ENCODE measurements at regions not wholly inside any gene's neighbourhood (a gene's known extent, or its start where the extent isn't known, plus 50 kb on each side); places are given as distances from the start of the nearest gene placed in this dataset.

- ChIA-PET CTCF (interaction anchor here (0.9 kb wide), 1 partner anchor 24 kb away, joined by 3 read pairs; no protein-coding TSS in a partner anchor), POLR2A (ENCODE audit: unreplicated experiment) (no interaction called here)
- no peak overlapping the region for H4K91ac ChIP-seq (ENCODE audit: insufficient read depth, low read depth, low read length)
- H2AFZ ChIP-seq (replicated peaks; ENCODE audit: low read length, poor library complexity) = no peak overlapping the region
- no peak overlapping the region for H3K14ac ChIP-seq (replicated peaks; ENCODE audit: low read depth, low read length)
- no peak overlapping the region for H3K56ac ChIP-seq (ENCODE audit: extremely low read depth, insufficient read depth, low read length)
- no peak overlapping the region for H2BK120ac ChIP-seq (ENCODE audit: low read depth, low read length)
- no peak overlapping the region for H3K23ac ChIP-seq (ENCODE audit: low read depth, low read length)
- dilution Hi-C loops (cut with HindIII; ENCODE audit: low sequenced_read_pairs, unreplicated experiment) = no loop called here
- H3K79me1 ChIP-seq (ENCODE audit: low read depth in 1 of 2, low read length in 2 of 2) = no peaks in the 10 kb centered on the region
- H2BK20ac ChIP-seq (ENCODE audit: low read depth, low read length) = no peak overlapping the region
- no peak overlapping the region for H3K4me3 ChIP-seq (ENCODE audit: insufficient read depth, low read depth, low read length)
- 100% methylated on average over 1 of the region's 4 CpGs; no CpG with 5 or more reads in 1 of the 2 experiments for WGBS, 2 experiments (ENCODE audit: extremely low coverage in 2 of 2, insufficient read length in 1 of 2)
- no peaks in the 10 kb centered on the region for H3K9me1 ChIP-seq (ENCODE audit: insufficient read depth, low read length)
- H4K8ac ChIP-seq (ENCODE audit: low read depth in 2 of 2, low read length in 2 of 2) = no peak overlapping the region
- intact Hi-C loops (cut with micrococcal nuclease) = no loop called here
- no peaks in the 10 kb centered on the region for H3K9me3 ChIP-seq (ENCODE audit: control insufficient read depth, insufficient read depth, low read length)
- no peaks in the 10 kb centered on the region for H3K4me1 ChIP-seq (ENCODE audit: control insufficient read depth, insufficient read depth, low read length)
- TF ChIP-seq BHLHE40 (IDR thresholded peaks at IDR 0.05; ENCODE audit: low read depth, low read length) (no peak), MAZ (IDR thresholded peaks at IDR 0.05; ENCODE audit: borderline replicate concordance, low read depth, low read length) (no peak), MAFK (IDR thresholded peaks at IDR 0.05; ENCODE audit: low read depth, low read length) (no peak), SMC3 (IDR thresholded peaks at IDR 0.05; ENCODE audit: low read depth, low read length) (no peak), NFE2L2 (IDR thresholded peaks at IDR 0.05; ENCODE audit: low read depth, low read length) (no peak), RAD21 (IDR thresholded peaks at IDR 0.05; ENCODE audit: low read length) (no peak), RFX5 (IDR thresholded peaks at IDR 0.05; ENCODE audit: low read depth, low read length) (no peak), USF2 (IDR thresholded peaks at IDR 0.05; ENCODE audit: low read depth, low read length) (no peak)
- TF ChIP-seq, protein P1, sequence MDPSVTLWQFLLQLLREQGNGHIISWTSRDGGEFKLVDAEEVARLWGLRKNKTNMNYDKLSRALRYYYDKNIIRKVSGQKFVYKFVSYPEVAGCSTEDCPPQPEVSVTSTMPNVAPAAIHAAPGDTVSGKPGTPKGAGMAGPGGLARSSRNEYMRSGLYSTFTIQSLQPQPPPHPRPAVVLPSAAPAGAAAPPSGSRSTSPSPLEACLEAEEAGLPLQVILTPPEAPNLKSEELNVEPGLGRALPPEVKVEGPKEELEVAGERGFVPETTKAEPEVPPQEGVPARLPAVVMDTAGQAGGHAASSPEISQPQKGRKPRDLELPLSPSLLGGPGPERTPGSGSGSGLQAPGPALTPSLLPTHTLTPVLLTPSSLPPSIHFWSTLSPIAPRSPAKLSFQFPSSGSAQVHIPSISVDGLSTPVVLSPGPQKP (IDR thresholded peaks at IDR 0.05; ENCODE audit: borderline replicate concordance, low read depth, low read length) = no peak
- H3K9ac ChIP-seq (ENCODE audit: low read depth, low read length) = no peak overlapping the region
- in situ Hi-C loops (cut with MboI; ENCODE audit: low sequenced_read_pairs) = no loop called here
- no peak overlapping the region for H4K5ac ChIP-seq (ENCODE audit: low read depth, low read length)
- no peak overlapping the region for H3K27ac ChIP-seq (ENCODE audit: insufficient read depth, low read length)
- H3K4ac ChIP-seq (ENCODE audit: low read depth, low read length) = no peak overlapping the region
- H2AK5ac ChIP-seq (ENCODE audit: low read depth, low read length) = no peak overlapping the region
- no peaks in the 10 kb centered on the region for H4K20me1 ChIP-seq (ENCODE audit: insufficient read depth, low read length)
- H3K27me3 ChIP-seq (ENCODE audit: control insufficient read depth, insufficient read depth, low read length) = no peaks in the 10 kb centered on the region
- H3K36me3 ChIP-seq (ENCODE audit: control insufficient read depth, insufficient read depth, low read length) = no peaks in the 10 kb centered on the region
- no TSS peak for BruUV-seq (replicated peaks)
- no peak for ATAC-seq (ENCODE audit: low read depth)
- H2BK15ac ChIP-seq (ENCODE audit: low read depth, low read length) = no peak overlapping the region
- H3K4me2 ChIP-seq (ENCODE audit: low read depth, low read length) = no peak overlapping the region
- no peak for DNase-seq
- H3K18ac ChIP-seq (ENCODE audit: low read depth, low read length) = no peak overlapping the region
- H2AK9ac ChIP-seq (replicated peaks; ENCODE audit: low read depth, low read length, poor library complexity) = no peak overlapping the region
- H2BK5ac ChIP-seq (ENCODE audit: low read depth, low read length, poor library complexity, severe bottlenecking) = no peak overlapping the region
These were observed 168.5 kb upstream of the MEOX2 start for GRCh38 chr7:15854841-15855524.
